Retina (tissue), 1 donor: ENCODE measurements at regions not wholly inside any gene's neighbourhood (a gene's known extent, or its start where the extent isn't known, plus 50 kb on each side); places are given as distances from the start of the nearest gene placed in this dataset.

Source experiments
- DNase-seq: peaks from one replicate; pipeline ENCODE4 v3.0.0-alpha.2; 2016

GRCh38 chr10:4522296-4523000 lies 303.6 kb upstream of the AKR1E2 start:
- no peak for DNase-seq

- no peak for DNase-seq
These were observed 306.2 kb upstream of the AKR1E2 start for GRCh38 chr10:4519658-4520402.

- DNase-seq = no peak
These were observed 308.3 kb upstream of the AKR1E2 start for GRCh38 chr10:4517746-4518145.

- DNase-seq = no peak
These were observed 310.3 kb upstream of the AKR1E2 start for GRCh38 chr10:4515721-4516120.

- DNase-seq = no peak
These were observed 311.4 kb upstream of the AKR1E2 start for GRCh38 chr10:4514445-4515108.

GRCh38 chr10:4512671-4513240 lies 313.3 kb upstream of the AKR1E2 start:
- DNase-seq = no peak

GRCh38 chr10:4512196-4512595 lies 313.8 kb upstream of the AKR1E2 start:
- DNase-seq = no peak

- DNase-seq = no peak
These were observed 314.5 kb upstream of the AKR1E2 start for GRCh38 chr10:4511509-4511908.

- DNase-seq = no peak
These were observed 316.6 kb upstream of the AKR1E2 start for GRCh38 chr10:4509405-4509804.

GRCh38 chr10:4506095-4506494 lies 319.9 kb upstream of the AKR1E2 start:
- no peak for DNase-seq

- DNase-seq = no peak
These were observed 321.5 kb upstream of the AKR1E2 start for GRCh38 chr10:4504550-4504949.

GRCh38 chr10:4503076-4503475 lies 322.9 kb upstream of the AKR1E2 start:
- DNase-seq = no peak

GRCh38 chr10:4501306-4501705 lies 324.7 kb upstream of the AKR1E2 start:
- no peak for DNase-seq

- no peak for DNase-seq
These were observed 327.2 kb upstream of the AKR1E2 start for GRCh38 chr10:4498711-4499251.

GRCh38 chr10:4494551-4494950 lies 331.5 kb upstream of the AKR1E2 start:
- no peak for DNase-seq

- DNase-seq = no peak
These were observed 333.8 kb upstream of the AKR1E2 start for GRCh38 chr10:4492202-4492601.

- no peak for DNase-seq
These were observed 337.1 kb upstream of the AKR1E2 start for GRCh38 chr10:4488904-4489303.

GRCh38 chr10:4485636-4486035 lies 340.4 kb upstream of the AKR1E2 start:
- DNase-seq = no peak

GRCh38 chr10:4483811-4484210 lies 342.2 kb upstream of the AKR1E2 start:
- DNase-seq = no peak

- DNase-seq = no peak
These were observed 343.3 kb upstream of the AKR1E2 start for GRCh38 chr10:4482659-4483058.

- no peak for DNase-seq
These were observed 344.8 kb upstream of the AKR1E2 start for GRCh38 chr10:4481192-4481591.

- no peak for DNase-seq
These were observed 346.7 kb upstream of the AKR1E2 start for GRCh38 chr10:4479342-4479741.

GRCh38 chr10:4477664-4478063 lies 348.3 kb upstream of the AKR1E2 start:
- no peak for DNase-seq
